HCT116 (cell line): ENCODE measurements at regions not wholly inside any gene's neighbourhood (a gene's known extent, or its start where the extent isn't known, plus 50 kb on each side); places are given as distances from the start of the nearest gene placed in this dataset.

Experiments
- ATAC-seq: fragments of 200-7000 bp; cut with Tn5 transposase; 2 replicates; pipeline ENCODE4 v1.9.1; 2020; ENCODE audit warnings: mild to moderate bottlenecking, moderate library complexity
- BruUV-seq: library from RNA; stranded (reverse); fragments of 400-500 nt; replicated peaks from 2 replicates; lab custom pipeline; 2021; lab: Mats Ljungman, UMichigan
- CTCF ChIA-PET: fragments of 300-600 bp; sonication (Branson Sonifier 250); formaldehyde crosslinking; loops from one replicate; lab custom pipeline; 2021; ENCODE audit warnings: antibody characterized with exemption; lab: Charles Lee
- POLR2A ChIA-PET: fragments of 300-600, 350-600 bp; sonication (Branson Sonifier 250); formaldehyde crosslinking; loops from one replicate; lab custom pipeline; 2021; ENCODE audit warnings: antibody characterized with exemption; lab: Charles Lee
- RAD21 ChIA-PET, 2 experiments: fragments of 300-600 bp; sonication (Branson Sonifier 250); formaldehyde crosslinking; loops; one replicate each; lab custom pipeline; 2023; ENCODE audit warnings: low total read pairs in 2 of 2; ENCODE audit not compliant: uncharacterized antibody in 2 of 2, unreplicated experiment in 2 of 2, low non-redundant PET in 1 of 2; lab: Charles Lee
- DNase-seq: peaks from one replicate; pipeline ENCODE4 v3.0.0-alpha.2; 2010; ENCODE audit warnings: low read depth, low spot score
- H2AFZ ChIP-seq: fragments of 200-600 bp; shearing (Covaris generic), sonication (generic); 2 replicates; pipeline ENCODE4 v1.6.1; 2017; ENCODE audit warnings: low read depth, mixed run types, mixed read lengths, antibody characterized with exemption, low read length; ENCODE audit not compliant: poor library complexity, severe bottlenecking
- H3K27ac ChIP-seq: 2 replicates; pipeline ENCODE4 v1.5.1; 2012; ENCODE audit warnings: low read depth, low read length
- H3K27me3 ChIP-seq: fragments of 200-600 bp; sonication (generic); 2 replicates; pipeline ENCODE4 v1.6.1; 2016; ENCODE audit warnings: mixed run types, low read length, mixed read lengths; ENCODE audit not compliant: insufficient read depth
- H3K36me3 ChIP-seq, 2 experiments: fragments of 200-500 bp in 1 of 2; fragments of 200-600 bp in 1 of 2; sonication (Bioruptor generic) in 1 of 2; sonication (generic) in 1 of 2; 2 replicates each; pipeline versions ENCODE4 v1.5.1 to v1.6.1; 2014 to 2016; ENCODE audit warnings: low read length in 2 of 2, inconsistent platforms in 1 of 2, mixed read lengths in 1 of 2, mixed run types in 1 of 2; ENCODE audit not compliant: insufficient read depth in 2 of 2, control insufficient read depth in 1 of 2
- H3K4me1 ChIP-seq, 2 experiments: fragments of 200-600 bp in 1 of 2; sonication (generic) in 1 of 2; 2 replicates each; pipeline versions ENCODE4 v1.5.1 to v1.6.1; 2012 to 2017; ENCODE audit warnings: low read length in 2 of 2, inconsistent platforms in 1 of 2, mild to moderate bottlenecking in 1 of 2, mixed read lengths in 1 of 2, mixed run types in 1 of 2, moderate library complexity in 1 of 2; ENCODE audit not compliant: insufficient read depth in 2 of 2, control insufficient read depth in 1 of 2
- H3K4me2 ChIP-seq: fragments of 200-600 bp; sonication (generic); 2 replicates; pipeline ENCODE4 v1.6.1; 2017; ENCODE audit warnings: mixed run types, low read length, mixed read lengths
- H3K4me3 ChIP-seq, 2 experiments: fragments of 200-600 bp in 1 of 2; sonication (generic) in 1 of 2; replicated peaks in 1 of 2; 2 replicates each; pipeline ENCODE4 v1.5.1; 2011 to 2016; ENCODE audit warnings: low read length in 2 of 2, control low read depth in 1 of 2, low read depth in 1 of 2, mild to moderate bottlenecking in 1 of 2, mixed read lengths in 1 of 2, mixed run types in 1 of 2
- H3K79me2 ChIP-seq: fragments of 200-600 bp; sonication (generic); 2 replicates; pipeline ENCODE4 v1.6.1; 2017; ENCODE audit warnings: mild to moderate bottlenecking, mixed run types, low read length, moderate library complexity, mixed read lengths; ENCODE audit not compliant: insufficient read depth
- H3K9ac ChIP-seq: fragments of 200-600 bp; sonication (generic); 2 replicates; pipeline ENCODE4 v1.6.1; 2016; ENCODE audit warnings: low read length, mixed read lengths
- H3K9me2 ChIP-seq: fragments of 200-600 bp; sonication (generic), shearing (Covaris generic); 2 replicates; pipeline ENCODE4 v1.6.1; 2017; ENCODE audit warnings: mixed run types, mild to moderate bottlenecking, moderate library complexity; ENCODE audit not compliant: insufficient read depth
- H3K9me3 ChIP-seq, 2 experiments: fragments of 200-500 bp in 1 of 2; fragments of 200-600 bp in 1 of 2; sonication (Bioruptor generic) in 1 of 2; sonication (generic) in 1 of 2; 2 replicates each; pipeline ENCODE4 v1.6.1; 2014 to 2017; ENCODE audit warnings: low read length in 2 of 2, mixed read lengths in 2 of 2, inconsistent platforms in 1 of 2, low read depth in 1 of 2, mild to moderate bottlenecking in 1 of 2, mixed run types in 1 of 2, moderate library complexity in 1 of 2; ENCODE audit not compliant: control insufficient read depth in 1 of 2, insufficient read depth in 1 of 2
- H4K20me1 ChIP-seq: fragments of 200-600 bp; sonication (generic), shearing (Covaris generic); 2 replicates; pipeline ENCODE4 v1.6.1; 2017; ENCODE audit warnings: mixed run types, mild to moderate bottlenecking, moderate library complexity; ENCODE audit not compliant: insufficient read depth
- CBX3 ChIP-seq: IDR thresholded peaks from 2 replicates; pipeline ENCODE4 v1.6.1; 2012; ENCODE audit warnings: low read depth
- EZH2 ChIP-seq: fragments of 200-600 bp; sonication (generic); IDR thresholded peaks from 2 replicates; pipeline ENCODE4 v1.6.1; 2017; ENCODE audit warnings: antibody characterized with exemption, mixed run types
- EZH2phosphoT487 ChIP-seq: fragments of 200-600 bp; IDR thresholded peaks from 2 replicates; pipeline ENCODE4 v1.6.1; 2018; ENCODE audit warnings: antibody characterized with exemption, borderline replicate concordance
- JUND ChIP-seq: IDR thresholded peaks from 2 replicates; pipeline ENCODE4 v1.6.1; 2012
- MAX ChIP-seq: IDR thresholded peaks from 2 replicates; pipeline ENCODE4 v1.6.1; 2012
- POLR2AphosphoS5 ChIP-seq: IDR thresholded peaks from 2 replicates; pipeline ENCODE4 v1.6.1; 2011; ENCODE audit warnings: mild to moderate bottlenecking, low read depth, low read length, moderate library complexity
- SIN3A ChIP-seq: IDR thresholded peaks from 2 replicates; pipeline ENCODE4 v1.6.1; 2012; ENCODE audit warnings: low read depth
- SRF ChIP-seq: IDR thresholded peaks from 2 replicates; pipeline ENCODE4 v1.6.1; 2012; ENCODE audit warnings: low read depth
- YY1 ChIP-seq: IDR thresholded peaks from 2 replicates; pipeline ENCODE4 v1.6.1; 2011; ENCODE audit warnings: low read length, low read depth, moderate library complexity, mild to moderate bottlenecking; ENCODE audit not compliant: insufficient replicate concordance; ENCODE audit errors: extremely low read depth
- ZFX ChIP-seq: fragments of 450-650 bp; IDR thresholded peaks from 2 replicates; pipeline ENCODE4 v1.6.1; 2017
- ZNF274 ChIP-seq: fragments of 200-500 bp; sonication (Bioruptor generic); IDR thresholded peaks from 2 replicates; pipeline ENCODE4 v1.6.1; 2014; ENCODE audit warnings: mild to moderate bottlenecking, low read depth, low read length, inconsistent platforms
- intact Hi-C: fragments of 100-400 bp; cut with micrococcal nuclease; formaldehyde crosslinking; loops from 2 replicates; pipeline ENCODE4 v1.10.0; 2022
- TF ChIP-seq, protein P1 (sequence below): IDR thresholded peaks from 2 replicates; pipeline ENCODE4 v1.6.1; 2012; ENCODE audit warnings: low read depth

- no peaks in the 10 kb centered on the region for H3K27me3 ChIP-seq
- no peak overlapping the region for H3K27ac ChIP-seq
- RAD21 ChIA-PET, result no interaction called here
- no peak for DNase-seq
- H3K4me3 ChIP-seq, result no peak overlapping the region
- CTCF ChIA-PET, result no interaction called here
- POLR2A ChIA-PET, result no interaction called here
- H2AFZ ChIP-seq, result no peak overlapping the region
- H3K4me2 ChIP-seq, result no peak overlapping the region
- intact Hi-C loops, result no loop called here
- no peaks in the 10 kb centered on the region for H3K9me2 ChIP-seq
- no peaks in the 10 kb centered on the region for H3K9me3 ChIP-seq
- no peaks in the 10 kb centered on the region for H3K79me2 ChIP-seq
- no peaks in the 10 kb centered on the region for H4K20me1 ChIP-seq
- H3K36me3 ChIP-seq, result no peaks in the 10 kb centered on the region
- TF ChIP-seq CBX3 (no peak), EZH2phosphoT487 (no peak), EZH2 (no peak)
- TF ChIP-seq, protein P1, sequence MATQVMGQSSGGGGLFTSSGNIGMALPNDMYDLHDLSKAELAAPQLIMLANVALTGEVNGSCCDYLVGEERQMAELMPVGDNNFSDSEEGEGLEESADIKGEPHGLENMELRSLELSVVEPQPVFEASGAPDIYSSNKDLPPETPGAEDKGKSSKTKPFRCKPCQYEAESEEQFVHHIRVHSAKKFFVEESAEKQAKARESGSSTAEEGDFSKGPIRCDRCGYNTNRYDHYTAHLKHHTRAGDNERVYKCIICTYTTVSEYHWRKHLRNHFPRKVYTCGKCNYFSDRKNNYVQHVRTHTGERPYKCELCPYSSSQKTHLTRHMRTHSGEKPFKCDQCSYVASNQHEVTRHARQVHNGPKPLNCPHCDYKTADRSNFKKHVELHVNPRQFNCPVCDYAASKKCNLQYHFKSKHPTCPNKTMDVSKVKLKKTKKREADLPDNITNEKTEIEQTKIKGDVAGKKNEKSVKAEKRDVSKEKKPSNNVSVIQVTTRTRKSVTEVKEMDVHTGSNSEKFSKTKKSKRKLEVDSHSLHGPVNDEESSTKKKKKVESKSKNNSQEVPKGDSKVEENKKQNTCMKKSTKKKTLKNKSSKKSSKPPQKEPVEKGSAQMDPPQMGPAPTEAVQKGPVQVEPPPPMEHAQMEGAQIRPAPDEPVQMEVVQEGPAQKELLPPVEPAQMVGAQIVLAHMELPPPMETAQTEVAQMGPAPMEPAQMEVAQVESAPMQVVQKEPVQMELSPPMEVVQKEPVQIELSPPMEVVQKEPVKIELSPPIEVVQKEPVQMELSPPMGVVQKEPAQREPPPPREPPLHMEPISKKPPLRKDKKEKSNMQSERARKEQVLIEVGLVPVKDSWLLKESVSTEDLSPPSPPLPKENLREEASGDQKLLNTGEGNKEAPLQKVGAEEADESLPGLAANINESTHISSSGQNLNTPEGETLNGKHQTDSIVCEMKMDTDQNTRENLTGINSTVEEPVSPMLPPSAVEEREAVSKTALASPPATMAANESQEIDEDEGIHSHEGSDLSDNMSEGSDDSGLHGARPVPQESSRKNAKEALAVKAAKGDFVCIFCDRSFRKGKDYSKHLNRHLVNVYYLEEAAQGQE, result no peak
- no peak overlapping the region for H3K9ac ChIP-seq
- no TSS peak for BruUV-seq
- H3K4me1 ChIP-seq, result no peaks in the 10 kb centered on the region
- ATAC-seq, result no peak
Observed at GRCh38 chr2:52308156-52308555, 1276.2 kb upstream of the NRXN1 start.

- H3K36me3 ChIP-seq, result no peaks in the 10 kb centered on the region
- ChIA-PET POLR2A (no interaction called here), CTCF (no interaction called here), RAD21 (no interaction called here)
- no peak for ATAC-seq
- H3K9ac ChIP-seq, result no peak overlapping the region
- no peaks in the 10 kb centered on the region for H3K9me2 ChIP-seq
- no peaks in the 10 kb centered on the region for H4K20me1 ChIP-seq
- H3K79me2 ChIP-seq, result no peaks in the 10 kb centered on the region
- H3K4me3 ChIP-seq, result no peak overlapping the region
- no peak overlapping the region for H3K27ac ChIP-seq
- H2AFZ ChIP-seq, result no peak overlapping the region
- no peaks in the 10 kb centered on the region for H3K27me3 ChIP-seq
- H3K4me1 ChIP-seq, result no peaks in the 10 kb centered on the region
- 0 out of 4 replicates have a peak, but pooled peaks cover 0 to 5% of the 10 kb centered on the region in 2 experiments for H3K9me3 ChIP-seq
- DNase-seq, result no peak
- no TSS peak for BruUV-seq
- intact Hi-C loops, result no loop called here
- H3K4me2 ChIP-seq, result no peak overlapping the region
- TF ChIP-seq MAX, result no peak
- TF ChIP-seq EZH2, result no peak
- no peak for TF ChIP-seq SIN3A
- TF ChIP-seq, protein P1, result no peak
- TF ChIP-seq ZFX, result no peak
- TF ChIP-seq SRF, result no peak
- no peak for TF ChIP-seq POLR2AphosphoS5
- no peak for TF ChIP-seq YY1
- no peak for TF ChIP-seq ZNF274
- TF ChIP-seq JUND, result no peak
Observed at GRCh38 chr2:52294628-52295027, 1262.7 kb upstream of the NRXN1 start.
